Breast epithelium (tissue), 4 donors: ENCODE measurements at regions not wholly inside any gene's neighbourhood (a gene's known extent, or its start where the extent isn't known, plus 50 kb on each side); places are given as distances from the start of the nearest gene placed in this dataset.

ENCODE experiments used
- DNase-seq, 2 donors: peaks; one replicate each; pipeline ENCODE4 v3.0.0-alpha.2; 2019; ENCODE audit warnings: low spot score in 2 of 2
- H3K27ac ChIP-seq, 2 donors: fragments of 200-600 bp; sonication (generic) in 1 of 2; one replicate each; pipeline ENCODE4 v1.5.1; 2016 to 2019; ENCODE audit warnings: mild to moderate bottlenecking in 1 of 2
- H3K27me3 ChIP-seq, 2 donors: fragments of 200-600 bp; sonication (generic) in 1 of 2; one replicate each; pipeline versions ENCODE4 v1.5.1 to v1.6.0; 2017 to 2019; ENCODE audit warnings: control low read depth in 1 of 2, mild to moderate bottlenecking in 1 of 2
- H3K36me3 ChIP-seq: fragments of 200-600 bp; one replicate; pipeline ENCODE4 v1.5.1; 2019
- H3K4me1 ChIP-seq, 2 donors: fragments of 200-600 bp; sonication (generic); one replicate each; pipeline ENCODE4 v1.5.1; 2016 to 2019; ENCODE audit warnings: control low read depth in 1 of 2
- H3K4me3 ChIP-seq, 3 donors: fragments of 200-600 bp; sonication (generic); 1 replicate in 2 of 3; 2 replicates in 1 of 3; pipeline ENCODE4 v1.5.1; 2016 to 2019; ENCODE audit warnings: mild to moderate bottlenecking in 3 of 3, moderate library complexity in 2 of 3
- H3K9me3 ChIP-seq, 2 donors: fragments of 200-600 bp; sonication (generic) in 1 of 2; one replicate each; pipeline ENCODE4 v1.5.1; 2016 to 2019; ENCODE audit warnings: control low read depth in 1 of 2
- POLR2A ChIP-seq: fragments of 450-650 bp; IDR thresholded peaks from one replicate; pipeline ENCODE4 v1.6.1; 2016; ENCODE audit warnings: antibody characterized with exemption, mild to moderate bottlenecking, moderate library complexity
- POLR2AphosphoS5 ChIP-seq, 3 donors: sonication (generic); formaldehyde crosslinking; IDR thresholded peaks; one replicate each; pipeline ENCODE4 v1.6.1; 2017; ENCODE audit warnings: antibody characterized with exemption in 3 of 3
- intact Hi-C: fragments of 100-400 bp; cut with DNase I; formaldehyde crosslinking; loops from one replicate; pipeline ENCODE4 v1.15.1; 2023; ENCODE audit warnings: low total_unique reads
- TF ChIP-seq, protein P1 (sequence below), 3 donors: fragments of 450-650 bp; IDR thresholded peaks; one replicate each; pipeline ENCODE4 v1.5.1; 2016 to 2017; ENCODE audit warnings: antibody characterized with exemption in 3 of 3, mild to moderate bottlenecking in 3 of 3, moderate library complexity in 3 of 3

DNA sequence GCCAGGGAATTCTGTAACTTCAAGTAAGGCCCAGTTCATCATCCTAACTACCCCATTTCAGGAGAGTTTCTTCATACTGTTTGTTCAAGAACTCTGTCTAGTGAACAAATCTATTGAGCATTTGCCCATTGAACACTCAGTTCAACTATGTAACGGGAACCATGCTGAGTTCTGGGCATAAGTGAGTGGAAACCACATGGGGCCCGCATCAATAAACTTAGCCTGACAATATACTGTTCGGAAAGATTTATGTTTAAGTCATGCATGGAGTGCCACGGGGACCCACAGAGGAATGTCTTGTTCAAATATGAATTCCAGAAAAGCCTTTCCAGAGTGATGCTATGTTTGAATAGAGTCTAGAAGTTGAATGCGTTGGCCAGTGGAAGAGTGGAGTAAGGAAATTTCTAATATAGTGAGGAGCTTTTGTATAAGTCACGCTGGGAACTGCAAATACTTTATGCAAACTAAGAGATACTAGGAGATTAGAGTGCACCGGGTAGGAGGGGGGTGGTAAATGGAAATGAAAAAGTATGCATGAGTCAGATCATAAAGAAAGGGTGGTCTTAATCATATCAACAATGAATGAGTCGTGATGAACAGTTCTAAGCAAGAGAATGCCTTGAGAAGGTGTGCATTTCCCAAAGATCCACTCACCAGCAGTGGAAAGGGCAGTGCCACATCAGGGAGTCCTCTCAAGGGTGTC, 279.8 kb downstream of the VPS13C start:
- no peak overlapping the region for H3K27ac ChIP-seq
- H3K4me1 ChIP-seq, result no peaks in the 10 kb centered on the region
- H3K27me3 ChIP-seq, result no peaks in the 10 kb centered on the region
- DNase-seq, result no peak
- no peak for TF ChIP-seq POLR2A
- no peak for TF ChIP-seq POLR2AphosphoS5 (IDR thresholded peaks at IDR 0.05)
- TF ChIP-seq, protein P1, sequence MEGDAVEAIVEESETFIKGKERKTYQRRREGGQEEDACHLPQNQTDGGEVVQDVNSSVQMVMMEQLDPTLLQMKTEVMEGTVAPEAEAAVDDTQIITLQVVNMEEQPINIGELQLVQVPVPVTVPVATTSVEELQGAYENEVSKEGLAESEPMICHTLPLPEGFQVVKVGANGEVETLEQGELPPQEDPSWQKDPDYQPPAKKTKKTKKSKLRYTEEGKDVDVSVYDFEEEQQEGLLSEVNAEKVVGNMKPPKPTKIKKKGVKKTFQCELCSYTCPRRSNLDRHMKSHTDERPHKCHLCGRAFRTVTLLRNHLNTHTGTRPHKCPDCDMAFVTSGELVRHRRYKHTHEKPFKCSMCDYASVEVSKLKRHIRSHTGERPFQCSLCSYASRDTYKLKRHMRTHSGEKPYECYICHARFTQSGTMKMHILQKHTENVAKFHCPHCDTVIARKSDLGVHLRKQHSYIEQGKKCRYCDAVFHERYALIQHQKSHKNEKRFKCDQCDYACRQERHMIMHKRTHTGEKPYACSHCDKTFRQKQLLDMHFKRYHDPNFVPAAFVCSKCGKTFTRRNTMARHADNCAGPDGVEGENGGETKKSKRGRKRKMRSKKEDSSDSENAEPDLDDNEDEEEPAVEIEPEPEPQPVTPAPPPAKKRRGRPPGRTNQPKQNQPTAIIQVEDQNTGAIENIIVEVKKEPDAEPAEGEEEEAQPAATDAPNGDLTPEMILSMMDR (IDR thresholded peaks at IDR 0.05), result no peak
- intact Hi-C loops, result no loop called here
- H3K36me3 ChIP-seq, result no peaks in the 10 kb centered on the region
- H3K9me3 ChIP-seq, result no peaks in the 10 kb centered on the region
- no peak overlapping the region for H3K4me3 ChIP-seq

DNA sequence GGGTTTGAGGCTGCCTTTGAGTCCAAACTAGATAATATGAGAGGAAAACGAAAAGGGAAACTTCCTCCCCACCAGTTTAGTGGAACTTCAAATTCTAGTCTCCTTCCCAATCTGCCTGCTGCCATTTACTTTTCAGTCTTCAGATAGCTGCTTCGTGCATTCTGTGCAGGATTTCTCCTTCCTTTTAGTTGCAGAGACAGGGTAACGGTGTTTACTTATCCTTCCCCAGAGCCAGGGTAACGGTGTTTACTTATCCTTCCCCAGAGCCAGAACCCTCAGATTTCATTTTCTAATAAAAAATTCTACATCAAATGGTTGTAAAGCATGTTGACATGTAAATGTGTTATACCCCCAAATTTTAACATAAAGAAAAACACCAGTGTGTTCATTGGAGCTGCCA, 282.6 kb downstream of the VPS13C start:
- Histone ChIP-seq H3K27me3 (no peaks in the 10 kb centered on the region), H3K9me3 (no peaks in the 10 kb centered on the region), H3K4me3 (no peak overlapping the region), H3K36me3 (no peaks in the 10 kb centered on the region), H3K4me1 (no peaks in the 10 kb centered on the region), H3K27ac (no peak overlapping the region)
- no peak for TF ChIP-seq POLR2AphosphoS5 (IDR thresholded peaks at IDR 0.05)
- no peak for TF ChIP-seq POLR2A
- TF ChIP-seq, protein P1 (IDR thresholded peaks at IDR 0.05), result no peak
- intact Hi-C loops, result no loop called here
- DNase-seq, result no peak

DNA sequence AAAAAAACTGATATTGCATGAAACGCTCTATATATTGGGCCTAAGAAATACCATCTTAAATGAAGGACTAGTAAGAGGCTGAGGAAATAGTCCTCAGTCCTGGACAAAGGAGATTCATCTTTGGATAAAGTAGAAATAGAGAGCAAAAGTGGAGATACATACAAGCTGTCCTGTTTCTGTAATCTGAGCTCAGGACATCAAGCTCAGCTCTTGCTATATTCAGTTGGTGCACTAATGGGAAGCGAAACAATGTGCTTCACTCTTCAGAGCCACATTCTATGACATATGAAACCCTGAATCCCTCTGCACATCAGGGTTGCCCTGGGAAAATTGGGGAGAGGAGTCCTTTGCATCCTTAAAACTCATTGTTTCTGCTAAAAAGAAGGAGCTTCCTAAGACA, 290.7 kb downstream of the VPS13C start:
- Histone ChIP-seq H3K4me1 (no peaks in the 10 kb centered on the region), H3K27me3 (no peaks in the 10 kb centered on the region), H3K27ac (no peak overlapping the region), H3K9me3 (peaks cover 0 to 8% of the 10 kb centered on the region in 2 donors), H3K36me3 (no peaks in the 10 kb centered on the region), H3K4me3 (no peak overlapping the region)
- TF ChIP-seq POLR2AphosphoS5 (IDR thresholded peaks at IDR 0.05) (no peak), POLR2A (no peak)
- TF ChIP-seq, protein P1 (IDR thresholded peaks at IDR 0.05), result no peak
- intact Hi-C loops, result no loop called here
- no peak for DNase-seq

DNA sequence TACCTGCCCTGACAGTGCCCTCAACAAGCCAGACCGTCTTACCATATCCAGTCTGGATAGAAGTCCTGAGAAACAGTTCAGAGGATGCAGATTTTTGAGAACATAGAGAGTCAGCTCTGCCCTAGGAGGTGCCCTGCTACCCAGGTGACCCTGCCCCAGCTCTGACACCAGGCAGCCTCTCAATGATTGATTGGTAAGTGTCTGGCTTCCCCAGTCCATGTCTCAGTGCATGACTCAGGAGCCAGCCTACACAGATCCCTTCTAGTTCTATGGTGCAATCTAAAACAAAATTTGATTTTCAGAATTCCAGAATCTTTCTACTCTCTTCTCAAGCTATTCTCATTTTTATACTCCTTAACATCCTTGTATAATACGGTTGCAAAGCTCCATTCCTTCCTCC, 292.1 kb downstream of the VPS13C start:
- peaks cover 0 to 8% of the 10 kb centered on the region in 2 donors for H3K9me3 ChIP-seq
- no peak overlapping the region for H3K27ac ChIP-seq
- no peaks in the 10 kb centered on the region for H3K4me1 ChIP-seq
- DNase-seq, result no peak
- H3K4me3 ChIP-seq, result no peak overlapping the region
- no peak for TF ChIP-seq POLR2A
- no peaks in the 10 kb centered on the region for H3K36me3 ChIP-seq
- no peaks in the 10 kb centered on the region for H3K27me3 ChIP-seq
- intact Hi-C loops, result no loop called here

DNA sequence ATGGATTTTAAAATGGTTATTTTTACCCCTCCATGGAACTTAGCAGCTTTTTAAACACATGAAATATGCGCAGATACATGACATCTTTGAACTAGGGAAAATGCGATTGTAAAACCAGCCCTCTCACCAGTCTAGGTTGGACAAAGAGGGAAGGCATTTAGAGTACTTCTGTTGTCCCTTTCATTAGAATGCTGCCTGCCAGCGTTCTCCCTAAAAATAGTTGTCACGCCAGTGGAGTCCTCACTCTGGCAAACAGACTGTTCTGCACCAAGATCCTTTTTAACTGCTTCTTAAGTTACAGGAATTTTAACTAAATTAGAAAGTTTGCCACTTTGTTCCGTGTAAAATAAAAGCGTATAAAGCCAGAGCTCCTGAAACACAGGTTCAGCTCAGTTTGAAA, 295.3 kb downstream of the VPS13C start:
- Histone ChIP-seq H3K4me1 (no peaks in the 10 kb centered on the region), H3K27ac (no peak overlapping the region), H3K27me3 (no peaks in the 10 kb centered on the region)

More for the DNA sequence above, 295.3 kb downstream of the VPS13C start:
- no peak for TF ChIP-seq POLR2AphosphoS5 (IDR thresholded peaks at IDR 0.05)
- TF ChIP-seq POLR2A, result no peak
- TF ChIP-seq, protein P1 (IDR thresholded peaks at IDR 0.05), result no peak
- no peaks in the 10 kb centered on the region for H3K36me3 ChIP-seq
- H3K4me3 ChIP-seq, result no peak overlapping the region
- intact Hi-C loops, result no loop called here
- no peak for DNase-seq
- no peaks in the 10 kb centered on the region for H3K9me3 ChIP-seq
